CD4-positive, alpha-beta memory T cell (primary cell): ENCODE measurements at regions not wholly inside any gene's neighbourhood (a gene's known extent, or its start where the extent isn't known, plus 50 kb on each side); places are given as distances from the start of the nearest gene placed in this dataset.

Source experiments
- CTCF ChIA-PET: fragments of 350-600 bp; sonication (Branson Sonifier 250); formaldehyde crosslinking; loops from one replicate; lab custom pipeline; 2021; ENCODE audit warnings: inconsistent platforms; ENCODE audit not compliant: partially characterized antibody; lab: Charles Lee
- POLR2A ChIA-PET: fragments of 350-600 bp; sonication (Branson Sonifier 250); formaldehyde crosslinking; loops from one replicate; lab custom pipeline; 2021; ENCODE audit not compliant: partially characterized antibody; lab: Charles Lee
- DNase-seq, 5 donors: peaks; one replicate each; pipeline versions ENCODE4 v3.0.0 to v3.0.0-alpha.2; 2020 to 2022; ENCODE audit warnings: mixed read lengths in 1 of 5
- H3K27ac ChIP-seq: one replicate; pipeline ENCODE4 v1.7.0; 2013; ENCODE audit warnings: low read depth, low read length
- H3K27me3 ChIP-seq: 2 replicates; pipeline ENCODE4 v1.7.0; 2013; ENCODE audit warnings: mild to moderate bottlenecking, low read length, moderate library complexity; ENCODE audit not compliant: insufficient read depth
- H3K36me3 ChIP-seq: 2 replicates; pipeline ENCODE4 v1.7.0; 2013; ENCODE audit warnings: mild to moderate bottlenecking, low read length, moderate library complexity; ENCODE audit not compliant: insufficient read depth
- H3K4me1 ChIP-seq: 2 replicates; pipeline ENCODE4 v1.7.0; 2013; ENCODE audit warnings: mild to moderate bottlenecking, low read length, moderate library complexity; ENCODE audit not compliant: insufficient read depth
- H3K4me3 ChIP-seq, 2 donors: one replicate each; pipeline ENCODE4 v1.7.0; 2013; ENCODE audit warnings: low read length in 2 of 2, mild to moderate bottlenecking in 1 of 2
- H3K9me3 ChIP-seq, 2 donors: one replicate each; pipeline ENCODE4 v1.7.0; 2013; ENCODE audit warnings: low read length in 2 of 2, control low read depth in 1 of 2; ENCODE audit not compliant: control insufficient read depth in 1 of 2
- H3K27ac Mint-ChIP-seq, 7 donors: one replicate each; pipeline ENCODE4 v1.8.0; 2020 to 2021; ENCODE audit warnings: mixed read lengths in 7 of 7, mild to moderate bottlenecking in 6 of 7, inconsistent platforms in 3 of 7, moderate library complexity in 3 of 7
- H3K27me3 Mint-ChIP-seq, 2 donors: one replicate each; pipeline ENCODE4 v1.8.0; 2020 to 2021; ENCODE audit warnings: mixed read lengths in 2 of 2
- H3K36me3 Mint-ChIP-seq, 2 donors: one replicate each; pipeline ENCODE4 v1.8.0; 2020 to 2021; ENCODE audit warnings: mixed read lengths in 2 of 2, inconsistent platforms in 1 of 2, mild to moderate bottlenecking in 1 of 2
- H3K4me1 Mint-ChIP-seq, 4 donors: one replicate each; pipeline ENCODE4 v1.8.0; 2020 to 2021; ENCODE audit warnings: mixed read lengths in 4 of 4, mild to moderate bottlenecking in 1 of 4
- H3K4me3 Mint-ChIP-seq, 8 donors: one replicate each; pipeline ENCODE4 v1.8.0; 2020 to 2021; ENCODE audit warnings: mixed read lengths in 8 of 8, mild to moderate bottlenecking in 7 of 8, moderate library complexity in 6 of 8, inconsistent platforms in 3 of 8
- H3K9me3 Mint-ChIP-seq, 8 donors: one replicate each; pipeline ENCODE4 v1.8.0; 2020 to 2021; ENCODE audit warnings: mixed read lengths in 8 of 8, mild to moderate bottlenecking in 5 of 8, inconsistent platforms in 3 of 8, moderate library complexity in 1 of 8
- intact Hi-C: fragments of 100-400 bp; cut with micrococcal nuclease; formaldehyde crosslinking; loops from one replicate; pipeline ENCODE4 v1.15.1; 2023

GRCh38 chr1:194818674-194819073 is 1632.3 kb upstream of the B3GALT2 start:
- H3K4me3 ChIP-seq = no peak overlapping the region
- Mint-ChIP-seq H3K27ac (no peak overlapping the region), H3K27me3 (no peaks in the 10 kb centered on the region), H3K4me3 (no peak overlapping the region), H3K9me3 (peaks cover 0 to 2% (median 0%) of the 10 kb centered on the region in 8 donors), H3K36me3 (no peaks in the 10 kb centered on the region), H3K4me1 (no peaks in the 10 kb centered on the region)
- DNase-seq = no peak
- H3K27ac ChIP-seq = no peak overlapping the region
- H3K27me3 ChIP-seq = no peaks in the 10 kb centered on the region
- intact Hi-C loops = no loop called here
- H3K4me1 ChIP-seq = no peaks in the 10 kb centered on the region
- no peaks in the 10 kb centered on the region for H3K36me3 ChIP-seq
- CTCF ChIA-PET = no interaction called here
- H3K9me3 ChIP-seq = no peaks in the 10 kb centered on the region
- POLR2A ChIA-PET = no interaction called here

GRCh38 chr1:194816859-194817258 is 1630.4 kb upstream of the B3GALT2 start:
- Mint-ChIP-seq H3K36me3 (no peaks in the 10 kb centered on the region), H3K27me3 (no peaks in the 10 kb centered on the region), H3K27ac (no peak overlapping the region), H3K4me3 (no peak overlapping the region), H3K4me1 (no peaks in the 10 kb centered on the region), H3K9me3 (peaks cover 0 to 2% (median 0%) of the 10 kb centered on the region in 8 donors)
- Histone ChIP-seq H3K27ac (no peak overlapping the region), H3K4me3 (no peak overlapping the region), H3K9me3 (no peaks in the 10 kb centered on the region), H3K27me3 (no peaks in the 10 kb centered on the region), H3K36me3 (no peaks in the 10 kb centered on the region), H3K4me1 (no peaks in the 10 kb centered on the region)
- CTCF ChIA-PET = no interaction called here
- no peak for DNase-seq
- POLR2A ChIA-PET = no interaction called here
- intact Hi-C loops = no loop called here

GRCh38 chr1:194813096-194813495 is 1626.7 kb upstream of the B3GALT2 start:
- POLR2A ChIA-PET = no interaction called here

GRCh38 chr1:194809665-194810064 is 1623.3 kb upstream of the B3GALT2 start:
- Mint-ChIP-seq H3K4me3 (no peak overlapping the region), H3K36me3 (no peaks in the 10 kb centered on the region), H3K9me3 (peaks cover 0 to 2% (median 0%) of the 10 kb centered on the region in 8 donors), H3K27ac (no peak overlapping the region), H3K27me3 (no peaks in the 10 kb centered on the region), H3K4me1 (no peaks in the 10 kb centered on the region)
- H3K4me1 ChIP-seq = no peaks in the 10 kb centered on the region
- POLR2A ChIA-PET = no interaction called here
- H3K36me3 ChIP-seq = no peaks in the 10 kb centered on the region
- intact Hi-C loops = no loop called here
- H3K4me3 ChIP-seq = no peak overlapping the region
- no peaks in the 10 kb centered on the region for H3K9me3 ChIP-seq
- no peaks in the 10 kb centered on the region for H3K27me3 ChIP-seq
- no peak for DNase-seq
- CTCF ChIA-PET = no interaction called here
- no peak overlapping the region for H3K27ac ChIP-seq

More at GRCh38 chr1:194813096-194813495, 1626.7 kb upstream of the B3GALT2 start:
- Mint-ChIP-seq H3K4me1 (no peaks in the 10 kb centered on the region), H3K27ac (no peak overlapping the region), H3K36me3 (no peaks in the 10 kb centered on the region), H3K27me3 (no peaks in the 10 kb centered on the region), H3K4me3 (no peak overlapping the region), H3K9me3 (peaks cover 0 to 2% (median 0%) of the 10 kb centered on the region in 8 donors)
- no peaks in the 10 kb centered on the region for H3K4me1 ChIP-seq
- DNase-seq = no peak
- intact Hi-C loops = no loop called here
- H3K36me3 ChIP-seq = no peaks in the 10 kb centered on the region
- no peaks in the 10 kb centered on the region for H3K9me3 ChIP-seq
- CTCF ChIA-PET = no interaction called here
- no peaks in the 10 kb centered on the region for H3K27me3 ChIP-seq
- H3K4me3 ChIP-seq = no peak overlapping the region
- H3K27ac ChIP-seq = no peak overlapping the region

GRCh38 chr1:194809215-194809614 is 1622.8 kb upstream of the B3GALT2 start:
- Mint-ChIP-seq H3K27ac (no peak overlapping the region), H3K9me3 (no peaks in the 10 kb centered on the region), H3K36me3 (no peaks in the 10 kb centered on the region), H3K27me3 (no peaks in the 10 kb centered on the region), H3K4me1 (no peaks in the 10 kb centered on the region), H3K4me3 (no peak overlapping the region)
- Histone ChIP-seq H3K4me3 (no peak overlapping the region), H3K9me3 (no peaks in the 10 kb centered on the region), H3K4me1 (no peaks in the 10 kb centered on the region), H3K36me3 (no peaks in the 10 kb centered on the region), H3K27me3 (no peaks in the 10 kb centered on the region), H3K27ac (no peak overlapping the region)
- ChIA-PET CTCF (no interaction called here), POLR2A (no interaction called here)
- no peak for DNase-seq
- intact Hi-C loops = no loop called here

GRCh38 chr1:194807530-194808220 is 1621.3 kb upstream of the B3GALT2 start:
- H3K9me3 ChIP-seq = no peaks in the 10 kb centered on the region
- Mint-ChIP-seq H3K36me3 (no peaks in the 10 kb centered on the region), H3K27me3 (no peaks in the 10 kb centered on the region), H3K4me1 (no peaks in the 10 kb centered on the region), H3K27ac (no peak overlapping the region), H3K9me3 (no peaks in the 10 kb centered on the region), H3K4me3 (no peak overlapping the region)
- no peak for DNase-seq
- no peaks in the 10 kb centered on the region for H3K4me1 ChIP-seq
- H3K27me3 ChIP-seq = no peaks in the 10 kb centered on the region
- intact Hi-C loops = no loop called here
- CTCF ChIA-PET = no interaction called here
- POLR2A ChIA-PET = no interaction called here
- H3K36me3 ChIP-seq = no peaks in the 10 kb centered on the region
- no peak overlapping the region for H3K27ac ChIP-seq
- no peak overlapping the region for H3K4me3 ChIP-seq

GRCh38 chr1:194802572-194802971 is 1616.2 kb upstream of the B3GALT2 start:
- H3K27ac ChIP-seq = no peak overlapping the region
- no peaks in the 10 kb centered on the region for H3K9me3 ChIP-seq
- H3K4me1 Mint-ChIP-seq = no peaks in the 10 kb centered on the region
- no peaks in the 10 kb centered on the region for H3K9me3 Mint-ChIP-seq
- H3K4me3 Mint-ChIP-seq = no peak overlapping the region
- ChIA-PET CTCF (no interaction called here), POLR2A (no interaction called here)
- no peaks in the 10 kb centered on the region for H3K36me3 ChIP-seq
- no peaks in the 10 kb centered on the region for H3K27me3 Mint-ChIP-seq
- DNase-seq = no peak
- intact Hi-C loops = no loop called here
- no peaks in the 10 kb centered on the region for H3K27me3 ChIP-seq
- H3K4me3 ChIP-seq = no peak overlapping the region
- H3K36me3 Mint-ChIP-seq = no peaks in the 10 kb centered on the region
- H3K27ac Mint-ChIP-seq = no peak overlapping the region
- no peaks in the 10 kb centered on the region for H3K4me1 ChIP-seq
